Calu3 (cell line): ENCODE measurements at regions not wholly inside any gene's neighbourhood (a gene's known extent, or its start where the extent isn't known, plus 50 kb on each side); places are given as distances from the start of the nearest gene placed in this dataset.

Source experiments
- BruUV-seq: library from RNA; stranded (reverse); fragments of 400-500 nt; replicated peaks from 2 replicates; lab custom pipeline; 2021; lab: Mats Ljungman, UMichigan
- CTCF ChIA-PET: fragments of 300-600 bp; sonication (Branson Sonifier 250); formaldehyde crosslinking; loops from one replicate; lab custom pipeline; 2022; ENCODE audit warnings: antibody characterized with exemption; lab: Charles Lee
- DNase-seq: peaks from one replicate; pipeline ENCODE4 v3.0.0; 2022
- H3K27ac Mint-ChIP-seq: one replicate; pipeline ENCODE4 v1.8.0; 2022; ENCODE audit warnings: mixed read lengths; ENCODE audit not compliant: unreplicated experiment
- H3K27me3 Mint-ChIP-seq: one replicate; pipeline ENCODE4 v1.8.0; 2022; ENCODE audit warnings: mixed read lengths; ENCODE audit not compliant: unreplicated experiment
- H3K36me3 Mint-ChIP-seq: one replicate; pipeline ENCODE4 v1.8.0; 2022; ENCODE audit warnings: mild to moderate bottlenecking, moderate library complexity, mixed read lengths; ENCODE audit not compliant: insufficient read depth, unreplicated experiment
- H3K4me1 Mint-ChIP-seq: one replicate; pipeline ENCODE4 v1.8.0; 2022; ENCODE audit warnings: mild to moderate bottlenecking, low read depth, mixed read lengths; ENCODE audit not compliant: unreplicated experiment
- H3K4me3 Mint-ChIP-seq: one replicate; pipeline ENCODE4 v1.8.0; 2022; ENCODE audit warnings: mild to moderate bottlenecking, low read depth, moderate library complexity, mixed read lengths; ENCODE audit not compliant: unreplicated experiment
- H3K9me3 Mint-ChIP-seq: one replicate; pipeline ENCODE4 v1.8.0; 2022; ENCODE audit warnings: low read depth, mixed read lengths; ENCODE audit not compliant: unreplicated experiment
- intact Hi-C: fragments of 100-400 bp; cut with micrococcal nuclease; formaldehyde crosslinking; loops from one replicate; pipeline ENCODE4 v1.10.0; 2022; ENCODE audit not compliant: unreplicated experiment
- TF ChIP-seq, protein P1 (sequence below): fragments of 200-600 bp; IDR thresholded peaks from one replicate; pipeline ENCODE4 v1.8.0; 2022; ENCODE audit warnings: antibody characterized with exemption; ENCODE audit not compliant: unreplicated experiment

DNA sequence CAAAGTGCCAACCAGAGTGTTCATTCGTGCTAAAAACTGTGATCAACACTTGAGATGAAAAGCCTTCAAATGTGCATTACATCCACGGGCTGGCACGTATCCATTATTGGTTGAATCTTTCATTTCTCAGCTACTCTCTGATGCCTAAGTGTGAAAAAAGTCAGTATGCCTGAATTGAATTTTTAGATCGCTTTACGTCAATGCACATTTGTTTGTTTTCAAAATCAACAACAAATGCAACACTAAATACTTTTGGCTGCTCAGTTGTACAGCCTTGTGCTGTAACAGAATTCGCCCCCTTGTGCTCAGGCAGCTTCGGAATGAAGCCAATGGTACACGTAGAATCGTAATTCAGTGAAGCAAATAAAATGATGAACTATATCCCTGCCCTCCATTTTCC is 446.5 kb upstream of the NRP1 start:
- DNase-seq = no peak
- CTCF ChIA-PET = no interaction called here
- Mint-ChIP-seq H3K9me3 (no peaks in the 10 kb centered on the region), H3K36me3 (no peaks in the 10 kb centered on the region), H3K27me3 (no peaks in the 10 kb centered on the region), H3K27ac (no peak overlapping the region), H3K4me1 (no peaks in the 10 kb centered on the region), H3K4me3 (no peak overlapping the region)
- TF ChIP-seq, protein P1, sequence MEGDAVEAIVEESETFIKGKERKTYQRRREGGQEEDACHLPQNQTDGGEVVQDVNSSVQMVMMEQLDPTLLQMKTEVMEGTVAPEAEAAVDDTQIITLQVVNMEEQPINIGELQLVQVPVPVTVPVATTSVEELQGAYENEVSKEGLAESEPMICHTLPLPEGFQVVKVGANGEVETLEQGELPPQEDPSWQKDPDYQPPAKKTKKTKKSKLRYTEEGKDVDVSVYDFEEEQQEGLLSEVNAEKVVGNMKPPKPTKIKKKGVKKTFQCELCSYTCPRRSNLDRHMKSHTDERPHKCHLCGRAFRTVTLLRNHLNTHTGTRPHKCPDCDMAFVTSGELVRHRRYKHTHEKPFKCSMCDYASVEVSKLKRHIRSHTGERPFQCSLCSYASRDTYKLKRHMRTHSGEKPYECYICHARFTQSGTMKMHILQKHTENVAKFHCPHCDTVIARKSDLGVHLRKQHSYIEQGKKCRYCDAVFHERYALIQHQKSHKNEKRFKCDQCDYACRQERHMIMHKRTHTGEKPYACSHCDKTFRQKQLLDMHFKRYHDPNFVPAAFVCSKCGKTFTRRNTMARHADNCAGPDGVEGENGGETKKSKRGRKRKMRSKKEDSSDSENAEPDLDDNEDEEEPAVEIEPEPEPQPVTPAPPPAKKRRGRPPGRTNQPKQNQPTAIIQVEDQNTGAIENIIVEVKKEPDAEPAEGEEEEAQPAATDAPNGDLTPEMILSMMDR = no peak
- intact Hi-C loops = no loop called here
- BruUV-seq = no TSS peak

DNA sequence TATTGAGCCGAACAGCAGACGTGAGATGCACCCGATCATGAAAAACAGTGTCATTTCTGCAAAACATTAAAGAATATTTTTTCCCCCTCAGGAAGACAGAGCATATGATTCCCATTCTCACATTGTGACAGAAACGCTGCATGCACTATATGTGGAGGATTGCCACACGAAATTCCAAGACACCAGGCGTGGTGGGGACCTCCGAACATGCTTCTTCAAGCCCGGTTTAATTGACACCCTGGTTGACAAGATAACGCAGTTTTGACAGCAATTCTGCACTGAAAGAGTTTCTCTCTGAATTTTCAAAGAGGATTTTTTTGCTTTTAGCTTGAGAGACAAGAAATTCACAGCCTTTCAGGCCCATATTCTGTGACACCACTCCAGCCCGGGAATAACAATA is 442.8 kb upstream of the NRP1 start:
- Mint-ChIP-seq H3K36me3 (no peaks in the 10 kb centered on the region), H3K4me1 (no peaks in the 10 kb centered on the region), H3K27me3 (no peaks in the 10 kb centered on the region), H3K4me3 (no peak overlapping the region), H3K9me3 (no peaks in the 10 kb centered on the region), H3K27ac (no peak overlapping the region)
- BruUV-seq = no TSS peak
- TF ChIP-seq, protein P1 = no peak
- DNase-seq = no peak
- intact Hi-C loops = no loop called here
- CTCF ChIA-PET = no interaction called here

DNA sequence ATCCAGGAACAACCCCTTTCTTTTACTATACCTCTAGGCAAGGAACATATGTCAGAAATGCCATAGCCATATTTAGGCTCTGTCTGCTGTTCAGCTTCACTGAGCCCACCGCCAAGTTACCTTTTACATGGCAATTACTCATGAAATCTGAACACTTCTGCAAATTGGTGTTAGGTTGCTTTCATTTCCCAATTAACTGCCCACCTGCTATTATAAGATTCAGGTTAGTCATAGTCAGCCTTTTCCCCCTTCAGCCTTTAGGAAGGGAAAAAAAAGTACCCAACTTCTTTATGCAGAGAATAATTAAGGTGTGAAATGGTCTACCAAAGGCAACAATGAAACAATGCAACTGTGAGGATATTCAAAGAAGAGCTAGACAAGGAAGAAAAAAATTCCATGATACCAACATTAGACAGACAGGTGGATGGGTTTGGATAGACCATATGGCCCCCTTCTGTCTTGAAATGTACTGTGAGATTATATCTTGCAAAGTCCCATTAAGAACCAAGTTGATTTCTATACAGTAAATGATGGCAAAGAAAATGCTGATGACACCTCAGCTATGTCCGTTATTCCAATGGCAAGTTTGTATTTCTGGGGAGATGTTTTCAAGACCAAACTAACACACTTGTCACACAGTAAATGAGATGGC is 442.1 kb upstream of the NRP1 start:
- Mint-ChIP-seq H3K36me3 (no peaks in the 10 kb centered on the region), H3K9me3 (no peaks in the 10 kb centered on the region), H3K4me1 (no peaks in the 10 kb centered on the region), H3K27ac (no peak overlapping the region), H3K27me3 (no peaks in the 10 kb centered on the region), H3K4me3 (no peak overlapping the region)
- TF ChIP-seq, protein P1 = no peak
- CTCF ChIA-PET = no interaction called here
- intact Hi-C loops = no loop called here
- no TSS peak for BruUV-seq
- DNase-seq = no peak

DNA sequence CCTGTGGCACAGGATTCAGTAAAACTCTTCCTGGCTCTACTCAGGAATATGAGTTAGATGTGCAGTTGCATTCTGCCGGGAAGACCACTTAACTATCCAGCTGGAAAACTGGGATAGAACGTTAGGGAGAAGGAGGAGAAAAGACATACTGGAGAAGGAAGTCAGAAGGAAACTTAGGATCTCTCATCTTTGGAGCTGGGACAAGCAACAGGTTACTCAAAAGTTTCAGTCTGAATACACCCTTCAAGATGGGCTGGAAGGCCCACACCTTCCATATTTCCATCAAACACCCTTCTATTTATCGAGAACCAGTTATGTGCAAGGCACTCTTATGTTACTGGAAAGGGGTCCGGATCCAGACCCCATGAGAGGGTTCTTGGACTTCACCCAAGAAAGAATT is 440.4 kb upstream of the NRP1 start:
- TF ChIP-seq, protein P1 = no peak
- Mint-ChIP-seq H3K27me3 (no peaks in the 10 kb centered on the region), H3K4me1 (no peaks in the 10 kb centered on the region), H3K36me3 (no peaks in the 10 kb centered on the region), H3K9me3 (no peaks in the 10 kb centered on the region), H3K27ac (no peak overlapping the region), H3K4me3 (no peak overlapping the region)
- CTCF ChIA-PET = no interaction called here
- DNase-seq = no peak
- intact Hi-C loops = no loop called here
- BruUV-seq = no TSS peak
